ENCODE measurements at regions not wholly inside any gene's neighbourhood (a gene's known extent, or its start where the extent isn't known, plus 50 kb on each side); places are given as distances from the start of the nearest gene placed in this dataset.

GRCh38 chr1:78718566-78718965, 68.9 kb downstream of the IFI44 start:
- CTCF ChIA-PET (ENCODE audit: low intra/inter-chr PET ratio), result no interaction called here
- H3K9me1 ChIP-seq (ENCODE audit: control insufficient read depth, insufficient read depth, low read length), result no peaks in the 10 kb centered on the region
- H3K79me2 ChIP-seq (ENCODE audit: control insufficient read depth, insufficient read depth, low read length), result no peaks in the 10 kb centered on the region
- no peak for ATAC-seq
- H3K36me3 ChIP-seq (ENCODE audit: control insufficient read depth, insufficient read depth, low read length), result no peaks in the 10 kb centered on the region
- H2AFZ ChIP-seq (ENCODE audit: low read depth, low read length), result no peak overlapping the region
- DNase-seq (ENCODE audit: extremely low read depth in 1 of 4, low spot score in 3 of 4), result no peak
- no peaks in the 10 kb centered on the region for H4K20me1 ChIP-seq (replicated peaks; ENCODE audit: control insufficient read depth, insufficient read depth, low read length)
- no peak overlapping the region for H3K27ac ChIP-seq (ENCODE audit: extremely low read depth, low read depth, low read length)
- H3K4me1 ChIP-seq (replicated peaks in 1 of 2; ENCODE audit: control insufficient read depth in 2 of 2, insufficient read depth in 2 of 2, low read length in 2 of 2), result no peaks in the 10 kb centered on the region
- BruUV-seq (replicated peaks), result no TSS peak
- no peak overlapping the region for H3K9ac ChIP-seq (ENCODE audit: insufficient read depth in 1 of 2, low read depth in 2 of 2, low read length in 2 of 2)
- no peak overlapping the region for H3K4me3 ChIP-seq
- intact Hi-C loops (cut with micrococcal nuclease) (no loop called here), in situ Hi-C loops (cut with MboI) (no loop called here)
- no peaks in the 10 kb centered on the region for H3K27me3 ChIP-seq (ENCODE audit: control insufficient read depth in 2 of 2, insufficient read depth in 2 of 2, low read length in 2 of 2)
- FAIRE-seq, result no peak
- POLR2A ChIA-PET, result no interaction called here
- H3K4me2 ChIP-seq (ENCODE audit: insufficient read depth, low read length), result no peak overlapping the region
- TF ChIP-seq PHB2 (IDR thresholded peaks at IDR 0.05; ENCODE audit: low read depth), result no peak
- no peak for TF ChIP-seq ARID1B (IDR thresholded peaks at IDR 0.05)
- no peak for TF ChIP-seq ZNF431 (CRISPR knock-in tag; IDR thresholded peaks at IDR 0.05)
- no peak for TF ChIP-seq USF2 (CRISPR knock-in tag; IDR thresholded peaks at IDR 0.05)
- TF ChIP-seq KLF1 (tag; IDR thresholded peaks at IDR 0.05), result no peak
- no peak for TF ChIP-seq ZNF586 (CRISPR knock-in tag; conservative IDR thresholded peaks at IDR 0.05)
- no peak for TF ChIP-seq PPARD (CRISPR knock-in tag; IDR thresholded peaks at IDR 0.05)
- TF ChIP-seq ZNF217 (CRISPR knock-in tag; IDR thresholded peaks at IDR 0.05), result no peak
- no peak for TF ChIP-seq ZEB2 (IDR thresholded peaks at IDR 0.05)
- no peak for TF ChIP-seq HMG20B (CRISPR knock-in tag; IDR thresholded peaks at IDR 0.05)
- H3K9me3 ChIP-seq (replicated peaks; ENCODE audit: control insufficient read depth, insufficient read depth, low read depth, low read length), result peaks cover 3% of the 10 kb centered on the region; the same call in 1 of the 2 replicates
- 4% methylated on average over 2 of the region's 2 CpGs for WGBS (ENCODE audit: insufficient coverage, low coverage, missing lambda C conversion rate)
